Upper lobe of left lung (tissue), 4 donors: ENCODE measurements at regions not wholly inside any gene's neighbourhood (a gene's known extent, or its start where the extent isn't known, plus 50 kb on each side); places are given as distances from the start of the nearest gene placed in this dataset.

Experiments used
- POLR2AphosphoS5 ChIP-seq, 2 donors: sonication (generic); formaldehyde crosslinking; IDR thresholded peaks; one replicate each; pipeline ENCODE4 v1.5.1; 2017; ENCODE audit warnings: antibody characterized with exemption in 2 of 2
- TF ChIP-seq, protein P1 (sequence below), 6 experiments: fragments of 450-650 bp in 4 of 6; fragments of 200-600 bp in 2 of 6; sonication (generic) in 2 of 6; IDR thresholded peaks; one replicate each; pipeline ENCODE4 v1.5.1; 2016 to 2019; ENCODE audit warnings: antibody characterized with exemption in 6 of 6

DNA sequence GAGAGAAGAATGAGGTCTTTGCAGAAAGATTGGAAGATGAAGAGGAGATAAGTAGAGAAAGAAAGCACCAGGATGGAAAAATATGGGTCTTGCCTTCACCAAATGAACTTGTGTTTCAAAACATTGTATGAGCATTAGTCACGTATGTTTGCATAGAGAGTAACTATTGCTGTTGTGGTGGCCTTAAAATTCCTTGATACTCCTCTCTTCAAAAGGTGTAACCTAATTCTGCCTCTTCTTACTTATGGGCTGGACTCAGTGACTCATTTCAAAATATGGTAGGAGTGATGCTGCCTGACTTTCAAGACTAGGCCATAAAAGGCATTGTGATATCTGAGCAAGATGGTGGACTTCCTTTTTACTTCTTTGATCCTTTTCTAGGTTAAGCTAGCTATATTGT, 228.7 kb upstream of the ZNF385D start:
- TF ChIP-seq POLR2AphosphoS5 (IDR thresholded peaks at IDR 0.05): no peak
- TF ChIP-seq, protein P1, sequence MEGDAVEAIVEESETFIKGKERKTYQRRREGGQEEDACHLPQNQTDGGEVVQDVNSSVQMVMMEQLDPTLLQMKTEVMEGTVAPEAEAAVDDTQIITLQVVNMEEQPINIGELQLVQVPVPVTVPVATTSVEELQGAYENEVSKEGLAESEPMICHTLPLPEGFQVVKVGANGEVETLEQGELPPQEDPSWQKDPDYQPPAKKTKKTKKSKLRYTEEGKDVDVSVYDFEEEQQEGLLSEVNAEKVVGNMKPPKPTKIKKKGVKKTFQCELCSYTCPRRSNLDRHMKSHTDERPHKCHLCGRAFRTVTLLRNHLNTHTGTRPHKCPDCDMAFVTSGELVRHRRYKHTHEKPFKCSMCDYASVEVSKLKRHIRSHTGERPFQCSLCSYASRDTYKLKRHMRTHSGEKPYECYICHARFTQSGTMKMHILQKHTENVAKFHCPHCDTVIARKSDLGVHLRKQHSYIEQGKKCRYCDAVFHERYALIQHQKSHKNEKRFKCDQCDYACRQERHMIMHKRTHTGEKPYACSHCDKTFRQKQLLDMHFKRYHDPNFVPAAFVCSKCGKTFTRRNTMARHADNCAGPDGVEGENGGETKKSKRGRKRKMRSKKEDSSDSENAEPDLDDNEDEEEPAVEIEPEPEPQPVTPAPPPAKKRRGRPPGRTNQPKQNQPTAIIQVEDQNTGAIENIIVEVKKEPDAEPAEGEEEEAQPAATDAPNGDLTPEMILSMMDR (IDR thresholded peaks at IDR 0.05): no peak
